GM19463 (cell line): ENCODE measurements at regions not wholly inside any gene's neighbourhood (a gene's known extent, or its start where the extent isn't known, plus 50 kb on each side); places are given as distances from the start of the nearest gene placed in this dataset.

Experiments
- ATAC-seq: cut with Tn5 transposase; IDR thresholded peaks from one replicate; pipeline ENCODE4 v1.9.1; 2021; ENCODE audit warnings: mild to moderate bottlenecking, moderate library complexity; ENCODE audit not compliant: unreplicated experiment

GRCh38 chr5:4837489-4838058 lies 302.6 kb upstream of the ADAMTS16 start:
- ATAC-seq = no peak

- no peak for ATAC-seq
Observed at GRCh38 chr5:4845221-4845620, 294.9 kb upstream of the ADAMTS16 start.

GRCh38 chr5:4847766-4848165 lies 292.4 kb upstream of the ADAMTS16 start:
- no peak for ATAC-seq

GRCh38 chr5:4855036-4855435 lies 285.1 kb upstream of the ADAMTS16 start:
- no peak for ATAC-seq

- no peak for ATAC-seq
Observed at GRCh38 chr5:4855880-4856279, 284.2 kb upstream of the ADAMTS16 start.

- ATAC-seq = no peak
Observed at GRCh38 chr5:4857761-4858160, 282.4 kb upstream of the ADAMTS16 start.

GRCh38 chr5:4859500-4860235 lies 280.5 kb upstream of the ADAMTS16 start:
- ATAC-seq = no peak

GRCh38 chr5:4860631-4861030 lies 279.5 kb upstream of the ADAMTS16 start:
- ATAC-seq = no peak

GRCh38 chr5:4862500-4862899 lies 277.6 kb upstream of the ADAMTS16 start:
- peak; percentile 45 for ATAC-seq

GRCh38 chr5:4866131-4866659 lies 273.9 kb upstream of the ADAMTS16 start:
- no peak for ATAC-seq

- no peak for ATAC-seq
Observed at GRCh38 chr5:4866817-4867216, 273.3 kb upstream of the ADAMTS16 start.

- ATAC-seq = peak; percentile 69
Observed at GRCh38 chr5:4868140-4868735, 271.9 kb upstream of the ADAMTS16 start.

- ATAC-seq = no peak
Observed at GRCh38 chr5:4873652-4874051, 266.5 kb upstream of the ADAMTS16 start.

GRCh38 chr5:4874097-4874496 lies 266.0 kb upstream of the ADAMTS16 start:
- ATAC-seq = no peak

GRCh38 chr5:4875942-4876341 lies 264.2 kb upstream of the ADAMTS16 start:
- no peak for ATAC-seq

GRCh38 chr5:4876804-4877203 lies 263.3 kb upstream of the ADAMTS16 start:
- ATAC-seq = no peak

GRCh38 chr5:4877579-4877978 lies 262.6 kb upstream of the ADAMTS16 start:
- ATAC-seq = no peak

- ATAC-seq = no peak
Observed at GRCh38 chr5:4879075-4879474, 261.1 kb upstream of the ADAMTS16 start.

- peak; percentile 72 for ATAC-seq
Observed at GRCh38 chr5:4879693-4880303, 260.3 kb upstream of the ADAMTS16 start.

GRCh38 chr5:4880304-4880741 lies 259.8 kb upstream of the ADAMTS16 start:
- ATAC-seq = no peak

- ATAC-seq = no peak
Observed at GRCh38 chr5:4881366-4882002, 258.6 kb upstream of the ADAMTS16 start.
